ENCODE measurements at regions not wholly inside any gene's neighbourhood (a gene's known extent, or its start where the extent isn't known, plus 50 kb on each side); places are given as distances from the start of the nearest gene placed in this dataset.

DNA sequence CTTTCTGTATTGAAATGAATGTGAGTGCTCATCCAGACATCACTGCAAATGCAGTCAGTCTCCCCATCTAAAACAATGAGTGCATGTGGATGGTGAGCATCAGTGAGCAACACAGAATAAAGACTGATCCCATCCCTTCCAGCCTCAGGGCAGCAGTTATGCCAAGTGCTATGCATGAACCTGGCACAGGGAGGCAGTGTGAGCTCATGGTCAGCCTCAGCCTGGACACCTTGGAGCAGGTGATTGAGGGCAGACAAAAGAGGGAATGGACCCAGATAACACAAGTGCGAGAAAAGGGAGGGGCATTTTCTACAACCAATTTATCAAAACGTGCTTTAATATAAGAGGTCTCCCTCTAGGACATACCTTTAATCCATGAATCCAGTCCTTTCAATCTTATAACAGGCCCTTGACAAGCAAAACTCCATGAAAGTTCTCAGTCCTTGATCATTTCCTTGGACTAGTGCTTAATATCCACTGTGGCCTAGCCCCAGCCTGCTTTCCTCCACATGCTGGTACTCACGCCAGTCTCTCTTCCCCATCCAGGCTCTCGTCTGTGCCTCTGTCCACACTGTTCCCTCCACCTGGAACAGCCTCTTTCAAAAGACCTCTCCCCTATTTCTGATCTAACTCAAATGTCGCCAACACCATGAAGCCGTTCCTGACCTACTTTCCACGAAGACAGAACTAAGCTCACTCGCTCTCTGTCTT, 50.5 kb upstream of the LRRC55 start (continued):
- TF ChIP-seq, protein P1, sequence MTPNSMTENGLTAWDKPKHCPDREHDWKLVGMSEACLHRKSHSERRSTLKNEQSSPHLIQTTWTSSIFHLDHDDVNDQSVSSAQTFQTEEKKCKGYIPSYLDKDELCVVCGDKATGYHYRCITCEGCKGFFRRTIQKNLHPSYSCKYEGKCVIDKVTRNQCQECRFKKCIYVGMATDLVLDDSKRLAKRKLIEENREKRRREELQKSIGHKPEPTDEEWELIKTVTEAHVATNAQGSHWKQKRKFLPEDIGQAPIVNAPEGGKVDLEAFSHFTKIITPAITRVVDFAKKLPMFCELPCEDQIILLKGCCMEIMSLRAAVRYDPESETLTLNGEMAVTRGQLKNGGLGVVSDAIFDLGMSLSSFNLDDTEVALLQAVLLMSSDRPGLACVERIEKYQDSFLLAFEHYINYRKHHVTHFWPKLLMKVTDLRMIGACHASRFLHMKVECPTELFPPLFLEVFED (CRISPR knock-in tag; conservative IDR thresholded peaks at IDR 0.05) = no peak
- TF ChIP-seq HNRNPH1 (optimal IDR thresholded peaks at IDR 0.05; ENCODE audit: low read depth, low read length) = no peak
- TF ChIP-seq, protein P2, sequence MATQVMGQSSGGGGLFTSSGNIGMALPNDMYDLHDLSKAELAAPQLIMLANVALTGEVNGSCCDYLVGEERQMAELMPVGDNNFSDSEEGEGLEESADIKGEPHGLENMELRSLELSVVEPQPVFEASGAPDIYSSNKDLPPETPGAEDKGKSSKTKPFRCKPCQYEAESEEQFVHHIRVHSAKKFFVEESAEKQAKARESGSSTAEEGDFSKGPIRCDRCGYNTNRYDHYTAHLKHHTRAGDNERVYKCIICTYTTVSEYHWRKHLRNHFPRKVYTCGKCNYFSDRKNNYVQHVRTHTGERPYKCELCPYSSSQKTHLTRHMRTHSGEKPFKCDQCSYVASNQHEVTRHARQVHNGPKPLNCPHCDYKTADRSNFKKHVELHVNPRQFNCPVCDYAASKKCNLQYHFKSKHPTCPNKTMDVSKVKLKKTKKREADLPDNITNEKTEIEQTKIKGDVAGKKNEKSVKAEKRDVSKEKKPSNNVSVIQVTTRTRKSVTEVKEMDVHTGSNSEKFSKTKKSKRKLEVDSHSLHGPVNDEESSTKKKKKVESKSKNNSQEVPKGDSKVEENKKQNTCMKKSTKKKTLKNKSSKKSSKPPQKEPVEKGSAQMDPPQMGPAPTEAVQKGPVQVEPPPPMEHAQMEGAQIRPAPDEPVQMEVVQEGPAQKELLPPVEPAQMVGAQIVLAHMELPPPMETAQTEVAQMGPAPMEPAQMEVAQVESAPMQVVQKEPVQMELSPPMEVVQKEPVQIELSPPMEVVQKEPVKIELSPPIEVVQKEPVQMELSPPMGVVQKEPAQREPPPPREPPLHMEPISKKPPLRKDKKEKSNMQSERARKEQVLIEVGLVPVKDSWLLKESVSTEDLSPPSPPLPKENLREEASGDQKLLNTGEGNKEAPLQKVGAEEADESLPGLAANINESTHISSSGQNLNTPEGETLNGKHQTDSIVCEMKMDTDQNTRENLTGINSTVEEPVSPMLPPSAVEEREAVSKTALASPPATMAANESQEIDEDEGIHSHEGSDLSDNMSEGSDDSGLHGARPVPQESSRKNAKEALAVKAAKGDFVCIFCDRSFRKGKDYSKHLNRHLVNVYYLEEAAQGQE (IDR thresholded peaks at IDR 0.05; ENCODE audit: borderline replicate concordance) = peak; percentile 90
- TF ChIP-seq, protein P2 (CRISPR knock-in tag; IDR thresholded peaks at IDR 0.05; ENCODE audit: low read depth) = no peak
- TF ChIP-seq ZNF384 (IDR thresholded peaks at IDR 0.05; ENCODE audit: low read depth, low read length) = no peak
- TF ChIP-seq SMC3 (conservative IDR thresholded peaks at IDR 0.05; ENCODE audit: insufficient read depth, low read depth, low read length) = peak; percentile 80
- TF ChIP-seq FOXM1 (IDR thresholded peaks at IDR 0.05; ENCODE audit: low read depth) = no peak
- no peak for TF ChIP-seq FOXM1 (CRISPR knock-in tag; IDR thresholded peaks at IDR 0.05; ENCODE audit: low read depth)
- no peak for TF ChIP-seq ARHGAP35 (IDR thresholded peaks at IDR 0.05; ENCODE audit: partially characterized antibody)
- TF ChIP-seq EHMT2 (IDR thresholded peaks at IDR 0.05) = no peak
- TF ChIP-seq, protein P3, sequence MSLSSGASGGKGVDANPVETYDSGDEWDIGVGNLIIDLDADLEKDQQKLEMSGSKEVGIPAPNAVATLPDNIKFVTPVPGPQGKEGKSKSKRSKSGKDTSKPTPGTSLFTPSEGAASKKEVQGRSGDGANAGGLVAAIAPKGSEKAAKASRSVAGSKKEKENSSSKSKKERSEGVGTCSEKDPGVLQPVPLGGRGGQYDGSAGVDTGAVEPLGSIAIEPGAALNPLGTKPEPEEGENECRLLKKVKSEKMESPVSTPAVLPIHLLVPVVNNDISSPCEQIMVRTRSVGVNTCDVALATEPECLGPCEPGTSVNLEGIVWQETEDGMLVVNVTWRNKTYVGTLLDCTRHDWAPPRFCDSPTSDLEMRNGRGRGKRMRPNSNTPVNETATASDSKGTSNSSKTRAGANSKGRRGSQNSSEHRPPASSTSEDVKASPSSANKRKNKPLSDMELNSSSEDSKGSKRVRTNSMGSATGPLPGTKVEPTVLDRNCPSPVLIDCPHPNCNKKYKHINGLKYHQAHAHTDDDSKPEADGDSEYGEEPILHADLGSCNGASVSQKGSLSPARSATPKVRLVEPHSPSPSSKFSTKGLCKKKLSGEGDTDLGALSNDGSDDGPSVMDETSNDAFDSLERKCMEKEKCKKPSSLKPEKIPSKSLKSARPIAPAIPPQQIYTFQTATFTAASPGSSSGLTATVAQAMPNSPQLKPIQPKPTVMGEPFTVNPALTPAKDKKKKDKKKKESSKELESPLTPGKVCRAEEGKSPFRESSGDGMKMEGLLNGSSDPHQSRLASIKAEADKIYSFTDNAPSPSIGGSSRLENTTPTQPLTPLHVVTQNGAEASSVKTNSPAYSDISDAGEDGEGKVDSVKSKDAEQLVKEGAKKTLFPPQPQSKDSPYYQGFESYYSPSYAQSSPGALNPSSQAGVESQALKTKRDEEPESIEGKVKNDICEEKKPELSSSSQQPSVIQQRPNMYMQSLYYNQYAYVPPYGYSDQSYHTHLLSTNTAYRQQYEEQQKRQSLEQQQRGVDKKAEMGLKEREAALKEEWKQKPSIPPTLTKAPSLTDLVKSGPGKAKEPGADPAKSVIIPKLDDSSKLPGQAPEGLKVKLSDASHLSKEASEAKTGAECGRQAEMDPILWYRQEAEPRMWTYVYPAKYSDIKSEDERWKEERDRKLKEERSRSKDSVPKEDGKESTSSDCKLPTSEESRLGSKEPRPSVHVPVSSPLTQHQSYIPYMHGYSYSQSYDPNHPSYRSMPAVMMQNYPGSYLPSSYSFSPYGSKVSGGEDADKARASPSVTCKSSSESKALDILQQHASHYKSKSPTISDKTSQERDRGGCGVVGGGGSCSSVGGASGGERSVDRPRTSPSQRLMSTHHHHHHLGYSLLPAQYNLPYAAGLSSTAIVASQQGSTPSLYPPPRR (CRISPR knock-in tag; IDR thresholded peaks at IDR 0.05; ENCODE audit: borderline replicate concordance) = no peak
- TF ChIP-seq ATF1 (CRISPR knock-in tag; IDR thresholded peaks at IDR 0.05) = no peak
- no peak for TF ChIP-seq ATF1 (tag; IDR thresholded peaks at IDR 0.05)
- TF ChIP-seq, protein P4, sequence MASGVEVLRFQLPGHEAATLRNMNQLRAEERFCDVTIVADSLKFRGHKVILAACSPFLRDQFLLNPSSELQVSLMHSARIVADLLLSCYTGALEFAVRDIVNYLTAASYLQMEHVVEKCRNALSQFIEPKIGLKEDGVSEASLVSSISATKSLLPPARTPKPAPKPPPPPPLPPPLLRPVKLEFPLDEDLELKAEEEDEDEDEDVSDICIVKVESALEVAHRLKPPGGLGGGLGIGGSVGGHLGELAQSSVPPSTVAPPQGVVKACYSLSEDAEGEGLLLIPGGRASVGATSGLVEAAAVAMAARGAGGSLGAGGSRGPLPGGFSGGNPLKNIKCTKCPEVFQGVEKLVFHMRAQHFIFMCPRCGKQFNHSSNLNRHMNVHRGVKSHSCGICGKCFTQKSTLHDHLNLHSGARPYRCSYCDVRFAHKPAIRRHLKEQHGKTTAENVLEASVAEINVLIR (CRISPR knock-in tag; IDR thresholded peaks at IDR 0.05) = no peak
